H1 (cell line): ENCODE measurements at regions not wholly inside any gene's neighbourhood (a gene's known extent, or its start where the extent isn't known, plus 50 kb on each side); places are given as distances from the start of the nearest gene placed in this dataset.

Experiments
- BCL11A ChIP-seq, 2 experiments: IDR thresholded peaks; one replicate each; pipeline ENCODE4 v1.6.1; 2011; ENCODE audit warnings: low read depth in 2 of 2, low read length in 2 of 2, mild to moderate bottlenecking in 2 of 2
- CEBPB ChIP-seq: IDR thresholded peaks from 2 replicates; pipeline ENCODE4 v1.6.1; 2012; ENCODE audit warnings: low read depth, low read length
- CHD7 ChIP-seq: fragments of 300-600 bp; sonication (generic); IDR thresholded peaks from 2 replicates; pipeline ENCODE4 v1.7.1; 2012; ENCODE audit warnings: low read length, moderate library complexity, mild to moderate bottlenecking, inconsistent platforms; ENCODE audit not compliant: insufficient replicate concordance
- EP300 ChIP-seq, 2 experiments: IDR thresholded peaks; 1 replicate in 1 of 2; 2 replicates in 1 of 2; pipeline ENCODE4 v1.6.1; 2011 to 2012; ENCODE audit warnings: low read depth in 2 of 2, low read length in 2 of 2, mild to moderate bottlenecking in 2 of 2, borderline replicate concordance in 1 of 2, inconsistent platforms in 1 of 2, moderate library complexity in 1 of 2
- EZH2 ChIP-seq: fragments of 200-600 bp; sonication (generic); IDR thresholded peaks from 2 replicates; pipeline ENCODE4 v1.7.1; 2012; ENCODE audit warnings: low read depth, mild to moderate bottlenecking, moderate library complexity, low read length, inconsistent platforms; ENCODE audit not compliant: severe bottlenecking
- JUN ChIP-seq: IDR thresholded peaks from 2 replicates; pipeline ENCODE4 v1.6.1; 2011; ENCODE audit warnings: low read depth, mild to moderate bottlenecking, improper control_type of control experiment, low read length
- SIN3A ChIP-seq, 2 experiments: IDR thresholded peaks in 1 of 2; conservative IDR thresholded peaks in 1 of 2; 2 replicates each; pipeline ENCODE4 v1.6.1; 2011 to 2012; ENCODE audit warnings: low read length in 2 of 2, improper control_type of control experiment in 1 of 2, low read depth in 1 of 2, mild to moderate bottlenecking in 1 of 2

DNA sequence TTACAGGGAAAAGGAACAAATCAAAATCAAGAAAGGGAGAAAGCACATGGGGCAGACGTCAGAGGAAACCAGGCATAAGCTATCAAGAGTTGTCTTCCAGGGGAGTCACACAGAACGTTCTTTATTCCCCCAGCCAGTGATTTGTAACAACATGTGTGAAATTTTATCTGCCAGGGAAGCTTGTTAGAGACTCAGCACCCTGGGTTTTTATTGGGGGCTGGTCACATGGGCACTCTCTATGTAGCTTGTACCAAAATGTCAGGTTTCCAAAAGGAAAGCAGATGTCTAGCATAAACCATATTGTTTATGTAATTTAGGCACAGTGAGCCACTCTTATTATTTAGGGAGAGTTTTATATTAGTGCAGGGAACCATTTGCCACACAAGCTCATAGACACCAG lies 440.4 kb upstream of the DCN start (continued):
- TF ChIP-seq EZH2 (no peak), EP300 (IDR thresholded peaks at IDR 0.05; ENCODE audit: borderline replicate concordance in 1 of 2, low read depth in 2 of 2, low read length in 2 of 2) (no peak), JUN (no peak), CEBPB (no peak), CHD7 (no peak), SIN3A (conservative IDR thresholded peaks at IDR 0.05 in 1 of 2, IDR thresholded peaks at IDR 0.05 in 1 of 2; ENCODE audit: low read depth in 1 of 2, low read length in 2 of 2) (no peak), BCL11A (IDR thresholded peaks at IDR 0.05; ENCODE audit: low read depth in 2 of 2, low read length in 2 of 2) (no peak)
